ENCODE measurements at regions not wholly inside any gene's neighbourhood (a gene's known extent, or its start where the extent isn't known, plus 50 kb on each side); places are given as distances from the start of the nearest gene placed in this dataset.

GRCh38 chr21:35427320-35428000 is 378.4 kb upstream of the RUNX1 start:
- TF ChIP-seq, protein P1, sequence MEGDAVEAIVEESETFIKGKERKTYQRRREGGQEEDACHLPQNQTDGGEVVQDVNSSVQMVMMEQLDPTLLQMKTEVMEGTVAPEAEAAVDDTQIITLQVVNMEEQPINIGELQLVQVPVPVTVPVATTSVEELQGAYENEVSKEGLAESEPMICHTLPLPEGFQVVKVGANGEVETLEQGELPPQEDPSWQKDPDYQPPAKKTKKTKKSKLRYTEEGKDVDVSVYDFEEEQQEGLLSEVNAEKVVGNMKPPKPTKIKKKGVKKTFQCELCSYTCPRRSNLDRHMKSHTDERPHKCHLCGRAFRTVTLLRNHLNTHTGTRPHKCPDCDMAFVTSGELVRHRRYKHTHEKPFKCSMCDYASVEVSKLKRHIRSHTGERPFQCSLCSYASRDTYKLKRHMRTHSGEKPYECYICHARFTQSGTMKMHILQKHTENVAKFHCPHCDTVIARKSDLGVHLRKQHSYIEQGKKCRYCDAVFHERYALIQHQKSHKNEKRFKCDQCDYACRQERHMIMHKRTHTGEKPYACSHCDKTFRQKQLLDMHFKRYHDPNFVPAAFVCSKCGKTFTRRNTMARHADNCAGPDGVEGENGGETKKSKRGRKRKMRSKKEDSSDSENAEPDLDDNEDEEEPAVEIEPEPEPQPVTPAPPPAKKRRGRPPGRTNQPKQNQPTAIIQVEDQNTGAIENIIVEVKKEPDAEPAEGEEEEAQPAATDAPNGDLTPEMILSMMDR (IDR thresholded peaks at IDR 0.05; ENCODE audit: extremely low read depth in 1 of 2, insufficient read depth in 1 of 2, low read depth in 1 of 2, low read length in 2 of 2): no peak
- TF ChIP-seq POLR2A (IDR thresholded peaks at IDR 0.05; ENCODE audit: low read depth, low read length): no peak
- TF ChIP-seq POLR2AphosphoS5 (IDR thresholded peaks at IDR 0.05; ENCODE audit: insufficient read depth, low read depth, low read length): no peak
- TF ChIP-seq GATA2 (IDR thresholded peaks at IDR 0.05; ENCODE audit: insufficient read depth, insufficient read length, low read depth, low read length): no peak
- TF ChIP-seq JUN (IDR thresholded peaks at IDR 0.05; ENCODE audit: borderline replicate concordance, insufficient read depth, insufficient read length, low read depth): no peak
- TF ChIP-seq, protein P2, sequence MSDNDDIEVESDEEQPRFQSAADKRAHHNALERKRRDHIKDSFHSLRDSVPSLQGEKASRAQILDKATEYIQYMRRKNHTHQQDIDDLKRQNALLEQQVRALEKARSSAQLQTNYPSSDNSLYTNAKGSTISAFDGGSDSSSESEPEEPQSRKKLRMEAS (IDR thresholded peaks at IDR 0.05; ENCODE audit: insufficient read depth, insufficient read length): no peak

Data from endothelial cell of umbilical vein (primary cell).